H1 (cell line): ENCODE measurements at regions not wholly inside any gene's neighbourhood (a gene's known extent, or its start where the extent isn't known, plus 50 kb on each side); places are given as distances from the start of the nearest gene placed in this dataset.

Source experiments
- CTCF ChIA-PET: fragments of 300-600 bp; sonication (Branson Sonifier 250); formaldehyde crosslinking; loops from one replicate; lab custom pipeline; 2021; ENCODE audit not compliant: partially characterized antibody; lab: Charles Lee
- POLR2A ChIA-PET: fragments of 300-600 bp; sonication (Branson Sonifier 250); formaldehyde crosslinking; loops from one replicate; lab custom pipeline; 2021; ENCODE audit warnings: inconsistent platforms; ENCODE audit not compliant: partially characterized antibody; lab: Charles Lee
- DNase-seq, 2 experiments: peaks; one replicate each; pipeline versions ENCODE4 v3.0.0 to v3.0.0-alpha.2; 2010 to 2022; ENCODE audit warnings: low spot score in 2 of 2, low read depth in 1 of 2, mixed read lengths in 1 of 2
- FAIRE-seq: peaks from 2 replicates; lab custom pipeline; 2011; peaks lifted over from hg19 to GRCh38; lab: Jason Lieb, UNC
- H2AFZ ChIP-seq: 2 replicates; pipeline ENCODE4 v1.8.1; 2012; ENCODE audit warnings: low read length, inconsistent platforms
- H2AK5ac ChIP-seq: 2 replicates; pipeline ENCODE4 v1.6.1; 2013; ENCODE audit warnings: low read depth, low read length
- H2BK120ac ChIP-seq: replicated peaks from 2 replicates; pipeline ENCODE3; 2013; ENCODE audit warnings: low read depth, low read length, inconsistent platforms
- H2BK12ac ChIP-seq: 2 replicates; pipeline ENCODE4 v1.6.1; 2013; ENCODE audit warnings: low read depth, low read length
- H2BK15ac ChIP-seq: 2 replicates; pipeline ENCODE4 v1.6.1; 2013; ENCODE audit warnings: low read length
- H2BK20ac ChIP-seq: 2 replicates; pipeline ENCODE4 v1.6.1; 2013; ENCODE audit warnings: low read length
- H2BK5ac ChIP-seq: 2 replicates; pipeline ENCODE4 v1.6.1; 2013; ENCODE audit warnings: low read depth, low read length
- H3K14ac ChIP-seq: 2 replicates; pipeline ENCODE4 v1.6.1; 2013; ENCODE audit warnings: inconsistent platforms; ENCODE audit not compliant: insufficient read length
- H3K18ac ChIP-seq: 2 replicates; pipeline ENCODE4 v1.6.1; 2013; ENCODE audit warnings: low read length; ENCODE audit errors: extremely low read depth
- H3K23ac ChIP-seq: 2 replicates; pipeline ENCODE4 v1.6.1; 2013; ENCODE audit warnings: inconsistent platforms; ENCODE audit not compliant: insufficient read length
- H3K23me2 ChIP-seq: 2 replicates; pipeline ENCODE4 v1.6.1; 2013; ENCODE audit warnings: low read depth, low read length
- H3K27ac ChIP-seq: 2 replicates; pipeline ENCODE4 v1.6.1; 2011; ENCODE audit warnings: low read depth, low read length, inconsistent platforms
- H3K27me3 ChIP-seq, 4 experiments: replicated peaks in 1 of 4; 1 replicate in 1 of 4; 2 replicates in 3 of 4; pipeline versions ENCODE4 v1.6.1 to v1.8.1; 2011 to 2013; ENCODE audit warnings: low read length in 3 of 4, mild to moderate bottlenecking in 3 of 4, inconsistent platforms in 2 of 4, mixed read lengths in 2 of 4, moderate library complexity in 1 of 4; ENCODE audit not compliant: control insufficient read depth in 3 of 4, insufficient read depth in 3 of 4; ENCODE audit errors: extremely low read depth in 1 of 4
- H3K36me3 ChIP-seq, 4 experiments: 2 replicates each; pipeline versions ENCODE4 v1.6.1 to v1.8.1; 2011 to 2013; ENCODE audit warnings: mild to moderate bottlenecking in 4 of 4, low read length in 3 of 4, moderate library complexity in 2 of 4, control low read depth in 1 of 4, inconsistent platforms in 1 of 4; ENCODE audit not compliant: insufficient read depth in 4 of 4, control insufficient read depth in 2 of 4
- H3K4ac ChIP-seq: replicated peaks from 2 replicates; pipeline ENCODE3; 2013; ENCODE audit warnings: low read length, low read depth, mixed read lengths, inconsistent platforms; ENCODE audit not compliant: insufficient read length
- H3K4me1 ChIP-seq, 4 experiments: replicated peaks in 1 of 4; 1 replicate in 1 of 4; 2 replicates in 3 of 4; pipeline versions ENCODE4 v1.6.1 to v1.8.1; 2011 to 2013; ENCODE audit warnings: low read length in 3 of 4, inconsistent platforms in 2 of 4, mixed read lengths in 1 of 4; ENCODE audit not compliant: insufficient read depth in 4 of 4, control insufficient read depth in 3 of 4
- H3K4me2 ChIP-seq, 2 experiments: 2 replicates each; pipeline versions ENCODE4 v1.6.1 to v1.8.1; 2011 to 2013; ENCODE audit warnings: low read depth in 2 of 2, low read length in 2 of 2, control low read depth in 1 of 2, inconsistent platforms in 1 of 2, mild to moderate bottlenecking in 1 of 2; ENCODE audit not compliant: insufficient read depth in 1 of 2
- H3K4me3 ChIP-seq, 4 experiments: fragments of 200-600, 300-600 bp in 1 of 4; sonication (generic), shearing (Covaris generic), sonication (Bioruptor Twin) in 1 of 4; 2 replicates each; pipeline versions ENCODE4 v1.5.1 to v1.8.1; 2011 to 2016; ENCODE audit warnings: low read length in 4 of 4, low read depth in 3 of 4, control low read depth in 2 of 4, inconsistent platforms in 2 of 4, mild to moderate bottlenecking in 2 of 4, mixed read lengths in 1 of 4, moderate library complexity in 1 of 4; ENCODE audit not compliant: insufficient read depth in 2 of 4; ENCODE audit errors: extremely low read depth in 1 of 4
- H3K56ac ChIP-seq: replicated peaks from 2 replicates; pipeline ENCODE3; 2013; ENCODE audit warnings: low read depth, mild to moderate bottlenecking, mixed read lengths, low read length, inconsistent platforms; ENCODE audit not compliant: insufficient read length
- H3K79me1 ChIP-seq: 2 replicates; pipeline ENCODE4 v1.6.1; 2013; ENCODE audit warnings: low read depth, low read length, control low read depth
- H3K79me2 ChIP-seq, 2 experiments: 2 replicates each; pipeline versions ENCODE4 v1.6.1 to v1.8.1; 2012 to 2013; ENCODE audit warnings: low read length in 2 of 2, mild to moderate bottlenecking in 2 of 2, inconsistent platforms in 1 of 2; ENCODE audit not compliant: insufficient read depth in 2 of 2, control insufficient read depth in 1 of 2
- H3K9ac ChIP-seq, 4 experiments: replicated peaks in 1 of 4; 1 replicate in 1 of 4; 2 replicates in 3 of 4; pipeline versions ENCODE4 v1.6.1 to v1.8.1; 2011 to 2013; ENCODE audit warnings: low read depth in 3 of 4, low read length in 3 of 4, control low read depth in 2 of 4, mild to moderate bottlenecking in 2 of 4, moderate library complexity in 2 of 4, inconsistent platforms in 1 of 4; ENCODE audit errors: extremely low read depth in 1 of 4
- H3K9me3 ChIP-seq, 2 experiments: 2 replicates each; pipeline versions ENCODE4 v1.6.1 to v1.8.1; 2012 to 2013; ENCODE audit warnings: mild to moderate bottlenecking in 2 of 2, moderate library complexity in 2 of 2, control low read depth in 1 of 2, inconsistent platforms in 1 of 2, low read depth in 1 of 2, low read length in 1 of 2, mixed read lengths in 1 of 2; ENCODE audit not compliant: insufficient read depth in 2 of 2
- H4K20me1 ChIP-seq, 2 experiments: replicated peaks in 1 of 2; 2 replicates each; pipeline versions ENCODE3 to v1.8.1; 2011 to 2013; ENCODE audit warnings: inconsistent platforms in 2 of 2, low read length in 2 of 2, mild to moderate bottlenecking in 1 of 2; ENCODE audit not compliant: insufficient read depth in 2 of 2, control insufficient read depth in 1 of 2
- H4K5ac ChIP-seq: 2 replicates; pipeline ENCODE4 v1.6.1; 2013; ENCODE audit warnings: low read length, low read depth, mixed read lengths, inconsistent platforms; ENCODE audit not compliant: insufficient read length
- H4K8ac ChIP-seq: 2 replicates; pipeline ENCODE4 v1.8.0; 2013; ENCODE audit warnings: mild to moderate bottlenecking, moderate library complexity, low read length, inconsistent platforms; ENCODE audit not compliant: insufficient read depth; ENCODE audit errors: extremely low read depth
- H4K91ac ChIP-seq: replicated peaks from 2 replicates; pipeline ENCODE3; 2013; ENCODE audit warnings: low read length, mixed read lengths, inconsistent platforms; ENCODE audit not compliant: insufficient read length
- ASH2L ChIP-seq: fragments of 200-600, 300-600 bp; sonication (generic); IDR thresholded peaks from one replicate; pipeline ENCODE4 v1.7.1; 2017; ENCODE audit warnings: low read length
- EP300 ChIP-seq, 2 experiments: IDR thresholded peaks; 1 replicate in 1 of 2; 2 replicates in 1 of 2; pipeline ENCODE4 v1.6.1; 2011 to 2012; ENCODE audit warnings: low read depth in 2 of 2, low read length in 2 of 2, mild to moderate bottlenecking in 2 of 2, borderline replicate concordance in 1 of 2, inconsistent platforms in 1 of 2, moderate library complexity in 1 of 2
- EZH2 ChIP-seq: fragments of 200-600 bp; sonication (generic); IDR thresholded peaks from 2 replicates; pipeline ENCODE4 v1.7.1; 2012; ENCODE audit warnings: low read depth, mild to moderate bottlenecking, moderate library complexity, low read length, inconsistent platforms; ENCODE audit not compliant: severe bottlenecking
- GABPA ChIP-seq: IDR thresholded peaks from 2 replicates; pipeline ENCODE4 v1.6.1; 2011; ENCODE audit warnings: mild to moderate bottlenecking, low read length, moderate library complexity, borderline replicate concordance; ENCODE audit not compliant: insufficient read depth
- KDM4A ChIP-seq: IDR thresholded peaks from one replicate; pipeline ENCODE4 v1.7.1; 2012; ENCODE audit warnings: low read depth, mild to moderate bottlenecking, moderate library complexity, low read length, inconsistent platforms; ENCODE audit not compliant: severe bottlenecking
- KDM5A ChIP-seq: fragments of 200-600 bp; IDR thresholded peaks from 2 replicates; pipeline ENCODE4 v1.7.1; 2012; ENCODE audit warnings: mild to moderate bottlenecking, low read length, inconsistent platforms, mixed read lengths
- YY1 ChIP-seq: IDR thresholded peaks from 2 replicates; pipeline ENCODE4 v1.6.1; 2011; ENCODE audit warnings: low read depth, mild to moderate bottlenecking, low read length
- WGBS, 2 experiments: shearing (Covaris generic) in 1 of 2; methylation state at CpG; one replicate each; pipeline versions ENCODE4 v1.1.6 to v1.1.7; 2013 to 2015; ENCODE audit warnings: low lambda C conversion rate in 2 of 2, mixed read lengths in 2 of 2, inconsistent platforms in 1 of 2, low coverage in 1 of 2, missing lambda C conversion rate in 1 of 2; ENCODE audit not compliant: insufficient replicate concordance in 2 of 2, insufficient coverage in 1 of 2, insufficient read length in 1 of 2; ENCODE audit errors: extremely low coverage in 1 of 2, missing lambda C conversion rate in 1 of 2; 5-methylcytosine and 5-hydroxymethylcytosine counted together
- TF ChIP-seq, protein P1 (sequence below): IDR thresholded peaks from 2 replicates; pipeline ENCODE4 v1.6.1; 2012; ENCODE audit warnings: low read length, inconsistent platforms
- TF ChIP-seq, protein P2 (sequence below): IDR thresholded peaks from 2 replicates; pipeline ENCODE4 v1.6.1; 2012; ENCODE audit warnings: inconsistent platforms
- TF ChIP-seq, protein P3 (sequence below): IDR thresholded peaks from 2 replicates; pipeline ENCODE4 v1.6.1; 2011; ENCODE audit warnings: low read depth, mild to moderate bottlenecking, low read length; ENCODE audit not compliant: insufficient read depth

DNA sequence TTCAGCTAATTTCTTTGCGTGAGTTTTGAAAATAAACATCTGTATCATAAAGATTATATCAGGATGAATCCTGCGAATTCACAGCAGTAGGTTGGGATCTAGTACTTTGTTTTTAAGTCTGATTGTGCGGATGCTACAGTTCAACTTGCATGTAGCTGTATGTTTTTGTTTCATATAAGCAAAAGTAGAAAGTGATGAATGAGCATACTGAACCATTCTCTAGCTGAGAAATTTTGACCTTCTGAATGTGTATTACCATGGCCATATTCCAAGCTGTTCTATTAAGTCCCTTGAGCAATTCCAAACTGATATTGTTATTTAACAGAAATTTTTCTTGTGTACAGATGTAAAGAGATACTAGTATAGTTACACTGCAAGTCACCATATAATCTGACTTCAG is 358.8 kb upstream of the MEOX2 start:
- Histone ChIP-seq H2BK20ac (no peak overlapping the region), H2AK5ac (no peak overlapping the region), H4K20me1 (no peaks in the 10 kb centered on the region), H3K79me1 (no peaks in the 10 kb centered on the region), H3K36me3 (no peaks in the 10 kb centered on the region), H2BK12ac (no peak overlapping the region), H3K4me2 (no peak overlapping the region), H3K27ac (no peak overlapping the region), H3K79me2 (no peaks in the 10 kb centered on the region), H3K23me2 (no peaks in the 10 kb centered on the region), H3K23ac (no peak overlapping the region), H3K4me3 (no peak overlapping the region), H4K8ac (no peak overlapping the region), H2BK15ac (no peak overlapping the region), H3K18ac (no peak overlapping the region), H3K4me1 (no peaks in the 10 kb centered on the region), H3K56ac (no peak overlapping the region), H4K91ac (no peak overlapping the region), H2BK120ac (no peak overlapping the region), H2AFZ (no peak overlapping the region), H3K27me3 (no peaks in the 10 kb centered on the region), H3K14ac (no peak overlapping the region), H4K5ac (no peak overlapping the region), H3K9ac (no peak overlapping the region), H3K4ac (no peak overlapping the region), H3K9me3 (no peaks in the 10 kb centered on the region), H2BK5ac (no peak overlapping the region)
- FAIRE-seq = no peak
- TF ChIP-seq KDM4A = no peak
- no peak for TF ChIP-seq EZH2
- no peak for TF ChIP-seq YY1
- TF ChIP-seq EP300 (IDR thresholded peaks at IDR 0.05; ENCODE audit: borderline replicate concordance in 1 of 2, low read depth in 2 of 2, low read length in 2 of 2) = no peak
- TF ChIP-seq ASH2L = no peak
- TF ChIP-seq, protein P1, sequence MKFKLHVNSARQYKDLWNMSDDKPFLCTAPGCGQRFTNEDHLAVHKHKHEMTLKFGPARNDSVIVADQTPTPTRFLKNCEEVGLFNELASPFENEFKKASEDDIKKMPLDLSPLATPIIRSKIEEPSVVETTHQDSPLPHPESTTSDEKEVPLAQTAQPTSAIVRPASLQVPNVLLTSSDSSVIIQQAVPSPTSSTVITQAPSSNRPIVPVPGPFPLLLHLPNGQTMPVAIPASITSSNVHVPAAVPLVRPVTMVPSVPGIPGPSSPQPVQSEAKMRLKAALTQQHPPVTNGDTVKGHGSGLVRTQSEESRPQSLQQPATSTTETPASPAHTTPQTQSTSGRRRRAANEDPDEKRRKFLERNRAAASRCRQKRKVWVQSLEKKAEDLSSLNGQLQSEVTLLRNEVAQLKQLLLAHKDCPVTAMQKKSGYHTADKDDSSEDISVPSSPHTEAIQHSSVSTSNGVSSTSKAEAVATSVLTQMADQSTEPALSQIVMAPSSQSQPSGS = no peak
- TF ChIP-seq, protein P2, sequence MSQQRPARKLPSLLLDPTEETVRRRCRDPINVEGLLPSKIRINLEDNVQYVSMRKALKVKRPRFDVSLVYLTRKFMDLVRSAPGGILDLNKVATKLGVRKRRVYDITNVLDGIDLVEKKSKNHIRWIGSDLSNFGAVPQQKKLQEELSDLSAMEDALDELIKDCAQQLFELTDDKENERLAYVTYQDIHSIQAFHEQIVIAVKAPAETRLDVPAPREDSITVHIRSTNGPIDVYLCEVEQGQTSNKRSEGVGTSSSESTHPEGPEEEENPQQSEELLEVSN = no peak
- TF ChIP-seq, protein P3, sequence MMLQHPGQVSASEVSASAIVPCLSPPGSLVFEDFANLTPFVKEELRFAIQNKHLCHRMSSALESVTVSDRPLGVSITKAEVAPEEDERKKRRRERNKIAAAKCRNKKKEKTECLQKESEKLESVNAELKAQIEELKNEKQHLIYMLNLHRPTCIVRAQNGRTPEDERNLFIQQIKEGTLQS = no peak
- TF ChIP-seq KDM5A = no peak
- TF ChIP-seq GABPA = no peak
- ChIA-PET CTCF (interaction anchor here (1.1 kb wide), 1 partner anchor 70 kb away, joined by 3 read pairs; no protein-coding TSS in a partner anchor), POLR2A (no interaction called here)
- WGBS, 2 experiments = 95% methylated on average over 3 of the region's 3 CpGs; no CpG with 5 or more reads in 1 of the 2 experiments
- DNase-seq = no peak
